Adrenal gland (tissue), 5 donors: ENCODE measurements at regions not wholly inside any gene's neighbourhood (a gene's known extent, or its start where the extent isn't known, plus 50 kb on each side); places are given as distances from the start of the nearest gene placed in this dataset.

Experiments used
- POLR2A ChIP-seq, 2 donors: fragments of 450-650 bp; IDR thresholded peaks; one replicate each; pipeline ENCODE4 v1.6.1; 2017; ENCODE audit warnings: antibody characterized with exemption in 2 of 2, mild to moderate bottlenecking in 2 of 2, moderate library complexity in 1 of 2
- TF ChIP-seq, protein P1 (sequence below), 6 experiments: fragments of 450-650 bp in 4 of 6; fragments of 200-600 bp in 2 of 6; sonication (generic) in 1 of 6; IDR thresholded peaks; 1 replicate in 5 of 6; 2 replicates in 1 of 6; pipeline versions ENCODE4 v1.5.1 to v1.8.0; 2016 to 2021; ENCODE audit warnings: antibody characterized with exemption in 6 of 6, mild to moderate bottlenecking in 2 of 6, moderate library complexity in 1 of 6
- donor health status: DM: no; HTN: no; CAD: no.

- TF ChIP-seq, protein P1, sequence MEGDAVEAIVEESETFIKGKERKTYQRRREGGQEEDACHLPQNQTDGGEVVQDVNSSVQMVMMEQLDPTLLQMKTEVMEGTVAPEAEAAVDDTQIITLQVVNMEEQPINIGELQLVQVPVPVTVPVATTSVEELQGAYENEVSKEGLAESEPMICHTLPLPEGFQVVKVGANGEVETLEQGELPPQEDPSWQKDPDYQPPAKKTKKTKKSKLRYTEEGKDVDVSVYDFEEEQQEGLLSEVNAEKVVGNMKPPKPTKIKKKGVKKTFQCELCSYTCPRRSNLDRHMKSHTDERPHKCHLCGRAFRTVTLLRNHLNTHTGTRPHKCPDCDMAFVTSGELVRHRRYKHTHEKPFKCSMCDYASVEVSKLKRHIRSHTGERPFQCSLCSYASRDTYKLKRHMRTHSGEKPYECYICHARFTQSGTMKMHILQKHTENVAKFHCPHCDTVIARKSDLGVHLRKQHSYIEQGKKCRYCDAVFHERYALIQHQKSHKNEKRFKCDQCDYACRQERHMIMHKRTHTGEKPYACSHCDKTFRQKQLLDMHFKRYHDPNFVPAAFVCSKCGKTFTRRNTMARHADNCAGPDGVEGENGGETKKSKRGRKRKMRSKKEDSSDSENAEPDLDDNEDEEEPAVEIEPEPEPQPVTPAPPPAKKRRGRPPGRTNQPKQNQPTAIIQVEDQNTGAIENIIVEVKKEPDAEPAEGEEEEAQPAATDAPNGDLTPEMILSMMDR (IDR thresholded peaks at IDR 0.05): no peak
- TF ChIP-seq POLR2A (IDR thresholded peaks at IDR 0.05): no peak
These were observed 279.6 kb upstream of the PLET1 start for GRCh38 chr11:112540261-112540660.
